DND-41 (cell line): ENCODE measurements at regions not wholly inside any gene's neighbourhood (a gene's known extent, or its start where the extent isn't known, plus 50 kb on each side); places are given as distances from the start of the nearest gene placed in this dataset.

Experiments
- ATAC-seq: fragments of 200-7000 bp; cut with Tn5 transposase; 3 replicates; pipeline ENCODE4 v1.9.1; 2021; ENCODE audit warnings: low read depth; ENCODE audit not compliant: insufficient read depth
- DNase-seq: peaks from one replicate; pipeline ENCODE4 v3.0.0-alpha.2; 2020
- H2AFZ ChIP-seq: 2 replicates; pipeline ENCODE4 v1.6.0; 2012; ENCODE audit warnings: low read depth, low read length
- H3K27ac ChIP-seq: 2 replicates; pipeline ENCODE4 v1.5.1; 2012; ENCODE audit warnings: low read length, inconsistent platforms
- H3K27me3 ChIP-seq: fragments of 200-600 bp; sonication (generic); 2 replicates; pipeline ENCODE4 v1.6.0; 2012; ENCODE audit warnings: low read length, mild to moderate bottlenecking, inconsistent platforms; ENCODE audit not compliant: insufficient read depth, poor library complexity
- H3K36me3 ChIP-seq: 2 replicates; pipeline ENCODE4 v1.5.1; 2012; ENCODE audit warnings: low read length, inconsistent platforms; ENCODE audit not compliant: insufficient read depth
- H3K4me1 ChIP-seq: 2 replicates; pipeline ENCODE4 v1.5.1; 2012; ENCODE audit warnings: mild to moderate bottlenecking, low read length; ENCODE audit not compliant: insufficient read depth
- H3K4me2 ChIP-seq: 2 replicates; pipeline ENCODE4 v1.6.0; 2012; ENCODE audit warnings: mild to moderate bottlenecking, moderate library complexity, low read length, inconsistent platforms; ENCODE audit not compliant: insufficient read depth
- H3K4me3 ChIP-seq, 2 experiments: fragments of 200-600 bp in 1 of 2; shearing (Covaris generic) in 1 of 2; 2 replicates each; pipeline ENCODE4 v1.5.1; 2012 to 2016; ENCODE audit warnings: inconsistent platforms in 2 of 2, low read length in 2 of 2, mild to moderate bottlenecking in 2 of 2, low read depth in 1 of 2, moderate library complexity in 1 of 2
- H3K79me2 ChIP-seq: 2 replicates; pipeline ENCODE4 v1.6.0; 2012; ENCODE audit warnings: low read length, inconsistent platforms; ENCODE audit not compliant: insufficient read depth
- H3K9ac ChIP-seq: 2 replicates; pipeline ENCODE4 v1.6.0; 2012; ENCODE audit warnings: low read depth, mild to moderate bottlenecking, inconsistent platforms, low read length, moderate library complexity
- H3K9me3 ChIP-seq: 2 replicates; pipeline ENCODE4 v1.5.1; 2012; ENCODE audit warnings: low read length, moderate library complexity, mild to moderate bottlenecking, inconsistent platforms; ENCODE audit not compliant: insufficient read depth, severe bottlenecking
- H4K20me1 ChIP-seq: 2 replicates; pipeline ENCODE4 v1.6.0; 2012; ENCODE audit warnings: low read length; ENCODE audit not compliant: insufficient read depth
- EZH2 ChIP-seq: IDR thresholded peaks from 3 replicates; pipeline ENCODE4 v1.6.1; 2012; ENCODE audit warnings: borderline replicate concordance, low read depth, mild to moderate bottlenecking, moderate library complexity, low read length, inconsistent platforms; ENCODE audit not compliant: severe bottlenecking
- TF ChIP-seq, protein P1 (sequence below): IDR thresholded peaks from 2 replicates; pipeline ENCODE4 v1.5.1; 2012; ENCODE audit warnings: borderline replicate concordance, low read length, moderate library complexity, mild to moderate bottlenecking; ENCODE audit not compliant: poor library complexity, severe bottlenecking; ENCODE audit errors: extremely low read depth

DNA sequence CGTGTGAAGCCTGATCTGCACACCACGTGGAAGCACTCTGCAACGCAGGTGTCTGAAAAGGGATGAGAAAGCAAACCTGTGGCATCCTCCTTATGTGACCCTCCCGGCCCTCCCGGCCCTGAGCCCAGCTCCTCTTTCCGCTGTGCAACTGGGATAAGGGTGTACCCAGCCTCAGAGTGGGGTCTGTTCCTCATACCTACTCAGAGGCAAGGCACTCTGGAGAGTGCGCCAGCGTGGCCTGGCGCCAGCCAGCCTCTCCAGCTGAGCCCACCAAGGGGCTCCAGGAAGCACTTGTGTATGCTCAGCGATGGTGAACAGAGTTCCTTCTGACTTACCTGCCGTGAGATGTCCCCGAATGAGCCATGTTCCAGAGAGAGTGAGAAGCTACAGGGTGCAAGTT is 102.8 kb downstream of the IRX1 start:
- no peaks in the 10 kb centered on the region for H3K79me2 ChIP-seq
- TF ChIP-seq EZH2: no peak
- peaks cover 30% of the 10 kb centered on the region for H3K4me1 ChIP-seq
- no peak for DNase-seq
- H3K4me3 ChIP-seq: no peak overlapping the region
- H3K36me3 ChIP-seq: no peaks in the 10 kb centered on the region
- no peaks in the 10 kb centered on the region for H3K27me3 ChIP-seq
- ATAC-seq: no peak
- H3K9me3 ChIP-seq: peaks cover 9% of the 10 kb centered on the region
- H3K27ac ChIP-seq: no peak overlapping the region; the same call in 1 of the 2 replicates
- no peak overlapping the region for H3K4me2 ChIP-seq
- H2AFZ ChIP-seq: no peak overlapping the region
- no peaks in the 10 kb centered on the region for H4K20me1 ChIP-seq
- no peak overlapping the region for H3K9ac ChIP-seq

DNA sequence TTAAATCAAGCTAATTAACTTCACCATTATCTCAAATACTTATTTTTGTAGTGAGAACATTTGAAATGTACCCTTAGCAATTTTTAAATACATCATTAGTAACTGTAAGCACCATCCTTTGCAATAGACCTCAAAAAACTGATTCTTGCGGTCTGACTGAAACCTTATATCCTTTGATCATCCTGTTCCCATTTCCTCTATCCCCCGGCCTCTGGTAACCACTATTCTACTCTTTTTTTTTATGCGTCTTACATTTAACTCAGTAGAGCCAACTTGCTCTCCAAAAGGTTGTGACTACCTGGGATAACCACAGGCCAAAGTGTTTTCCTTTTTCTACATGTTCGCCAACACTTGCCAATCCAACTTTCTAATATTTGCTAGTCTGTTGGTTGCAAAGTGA is 106.1 kb downstream of the IRX1 start:
- Histone ChIP-seq H3K4me1 (peaks cover 31% of the 10 kb centered on the region), H3K79me2 (no peaks in the 10 kb centered on the region), H3K9me3 (peaks cover 2% of the 10 kb centered on the region), H3K27ac (peak overlapping the region; percentile 70), H2AFZ (no peak overlapping the region), H3K4me2 (peak overlapping the region; percentile 58), H3K27me3 (no peaks in the 10 kb centered on the region), H4K20me1 (no peaks in the 10 kb centered on the region), H3K36me3 (no peaks in the 10 kb centered on the region), H3K9ac (peak overlapping the region; percentile 27; the same call in 1 of the 2 replicates), H3K4me3 (peak overlapping the region in 1 of 2 experiments; percentile 5; a peak in 1 of 4 replicates)
- ATAC-seq: peak; percentile 98
- peak; percentile 64 for DNase-seq
- no peak for TF ChIP-seq EZH2
- TF ChIP-seq, protein P1, sequence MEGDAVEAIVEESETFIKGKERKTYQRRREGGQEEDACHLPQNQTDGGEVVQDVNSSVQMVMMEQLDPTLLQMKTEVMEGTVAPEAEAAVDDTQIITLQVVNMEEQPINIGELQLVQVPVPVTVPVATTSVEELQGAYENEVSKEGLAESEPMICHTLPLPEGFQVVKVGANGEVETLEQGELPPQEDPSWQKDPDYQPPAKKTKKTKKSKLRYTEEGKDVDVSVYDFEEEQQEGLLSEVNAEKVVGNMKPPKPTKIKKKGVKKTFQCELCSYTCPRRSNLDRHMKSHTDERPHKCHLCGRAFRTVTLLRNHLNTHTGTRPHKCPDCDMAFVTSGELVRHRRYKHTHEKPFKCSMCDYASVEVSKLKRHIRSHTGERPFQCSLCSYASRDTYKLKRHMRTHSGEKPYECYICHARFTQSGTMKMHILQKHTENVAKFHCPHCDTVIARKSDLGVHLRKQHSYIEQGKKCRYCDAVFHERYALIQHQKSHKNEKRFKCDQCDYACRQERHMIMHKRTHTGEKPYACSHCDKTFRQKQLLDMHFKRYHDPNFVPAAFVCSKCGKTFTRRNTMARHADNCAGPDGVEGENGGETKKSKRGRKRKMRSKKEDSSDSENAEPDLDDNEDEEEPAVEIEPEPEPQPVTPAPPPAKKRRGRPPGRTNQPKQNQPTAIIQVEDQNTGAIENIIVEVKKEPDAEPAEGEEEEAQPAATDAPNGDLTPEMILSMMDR: no peak

DNA sequence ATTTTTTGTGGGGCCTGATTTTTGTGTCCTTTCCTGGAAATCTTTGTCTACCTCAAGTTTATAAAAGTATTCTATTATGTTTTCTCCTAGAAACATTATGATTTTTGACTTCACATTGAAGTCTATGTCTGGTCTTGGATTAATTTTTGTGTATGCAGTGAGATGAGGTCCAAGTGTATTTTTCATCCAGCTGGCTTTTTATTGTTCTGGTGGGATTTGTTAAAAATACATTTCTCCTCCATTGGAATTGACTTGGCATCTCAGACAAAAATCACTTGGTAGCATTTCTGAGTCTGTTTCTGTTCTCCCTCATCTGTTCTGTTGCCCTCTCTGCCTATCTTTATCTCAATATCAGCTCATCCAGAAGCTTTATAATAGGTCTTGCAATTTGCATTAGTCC is 109.0 kb downstream of the IRX1 start:
- Histone ChIP-seq H3K4me1 (peaks cover 38% of the 10 kb centered on the region), H3K79me2 (no peaks in the 10 kb centered on the region), H3K9ac (no peak overlapping the region), H3K4me3 (no peak overlapping the region), H3K27me3 (no peaks in the 10 kb centered on the region), H4K20me1 (no peaks in the 10 kb centered on the region), H2AFZ (no peak overlapping the region), H3K36me3 (no peaks in the 10 kb centered on the region), H3K27ac (no peak overlapping the region), H3K4me2 (no peak overlapping the region), H3K9me3 (no peaks in the 10 kb centered on the region)
- ATAC-seq (no peak), DNase-seq (no peak)
- TF ChIP-seq, protein P1: no peak
- TF ChIP-seq EZH2: no peak

DNA sequence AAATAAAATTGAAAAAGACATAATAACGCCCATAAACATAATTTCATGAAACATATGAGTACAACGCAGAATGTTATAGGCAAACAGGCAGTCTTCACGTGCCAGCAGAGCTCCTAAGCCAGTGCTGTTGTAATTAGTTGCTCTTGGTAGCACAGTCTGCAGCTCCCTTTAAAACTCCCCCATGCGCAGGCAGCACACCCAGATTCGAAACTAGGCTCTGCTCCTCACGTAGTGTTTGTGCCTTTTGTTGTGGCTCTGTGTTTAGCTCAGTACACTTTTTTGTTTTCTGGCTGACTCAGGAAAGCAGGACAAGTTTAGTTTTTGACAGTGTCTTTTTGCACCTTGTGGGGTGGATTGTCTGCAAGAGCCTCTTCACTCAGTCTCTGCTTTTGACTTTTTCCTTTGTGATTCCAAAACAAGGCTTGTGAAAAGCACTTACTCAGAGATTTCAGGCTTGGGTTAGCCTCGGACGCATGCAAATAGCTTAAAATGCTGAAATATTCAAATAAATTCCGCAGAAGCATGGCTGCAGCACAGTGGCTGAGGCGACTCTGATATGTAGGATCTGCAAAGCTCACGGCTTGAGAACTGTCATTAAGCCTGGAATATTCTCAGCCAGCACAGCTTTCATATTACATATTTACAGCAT is 113.6 kb downstream of the IRX1 start:
- no peaks in the 10 kb centered on the region for H4K20me1 ChIP-seq
- H3K4me3 ChIP-seq: no peak overlapping the region
- no peaks in the 10 kb centered on the region for H3K79me2 ChIP-seq
- no peak overlapping the region for H3K4me2 ChIP-seq
- no peak overlapping the region for H3K27ac ChIP-seq
- ATAC-seq: no peak
- no peaks in the 10 kb centered on the region for H3K36me3 ChIP-seq
- no peak overlapping the region for H3K9ac ChIP-seq
- DNase-seq: no peak
- H3K27me3 ChIP-seq: no peaks in the 10 kb centered on the region
- peak overlapping the region; percentile 55; the same call in 1 of the 2 replicates for H2AFZ ChIP-seq
- no peak for TF ChIP-seq EZH2
- TF ChIP-seq, protein P1: no peak
- H3K4me1 ChIP-seq: peaks cover 8% of the 10 kb centered on the region
- no peaks in the 10 kb centered on the region for H3K9me3 ChIP-seq
